Left kidney (tissue), 1 donor: ENCODE measurements at regions not wholly inside any gene's neighbourhood (a gene's known extent, or its start where the extent isn't known, plus 50 kb on each side); places are given as distances from the start of the nearest gene placed in this dataset.
"Not testable (repeated sequence)": the region's sequence is repeated elsewhere in the genome, so short reads cannot be mapped to it uniquely, and the experiment has no call there.

Experiments used
- DNase-seq: peaks from one replicate; pipeline ENCODE4 v3.0.0-alpha.2; 2013

- no peak for DNase-seq
These were observed 340.8 kb downstream of the FGF10 start for GRCh38 chr5:44048276-44048984.

GRCh38 chr5:44046619-44047364 is 342.4 kb downstream of the FGF10 start:
- no peak for DNase-seq

- not testable (repeated sequence) for DNase-seq
These were observed 344.7 kb downstream of the FGF10 start for GRCh38 chr5:44044549-44044948.

- DNase-seq: no peak
These were observed 361.0 kb downstream of the FGF10 start for GRCh38 chr5:44028226-44028625.

- no peak for DNase-seq
These were observed 366.6 kb downstream of the FGF10 start for GRCh38 chr5:44022622-44023021.

- no peak for DNase-seq
These were observed 377.7 kb downstream of the FGF10 start for GRCh38 chr5:44011518-44011917.

GRCh38 chr5:44002381-44002901 is 386.8 kb downstream of the FGF10 start:
- DNase-seq: no peak

GRCh38 chr5:44001675-44002380 is 387.4 kb downstream of the FGF10 start:
- DNase-seq: no peak

GRCh38 chr5:44001236-44001635 is 388.0 kb downstream of the FGF10 start:
- no peak for DNase-seq

- no peak for DNase-seq
These were observed 391.5 kb downstream of the FGF10 start for GRCh38 chr5:43997647-43998272.

- no peak for DNase-seq
These were observed 393.0 kb downstream of the FGF10 start for GRCh38 chr5:43996221-43996620.

GRCh38 chr5:43994352-43994708 is 391.4 kb downstream of the NNT start:
- no peak for DNase-seq

- DNase-seq: no peak
These were observed 390.8 kb downstream of the NNT start for GRCh38 chr5:43993634-43994351.

- no peak for DNase-seq
These were observed 382.4 kb downstream of the NNT start for GRCh38 chr5:43985411-43985810.

- no peak for DNase-seq
These were observed 378.6 kb downstream of the NNT start for GRCh38 chr5:43981556-43981955.

- DNase-seq: no peak
These were observed 370.9 kb downstream of the NNT start for GRCh38 chr5:43973908-43974307.

GRCh38 chr5:43973318-43973717 is 370.3 kb downstream of the NNT start:
- DNase-seq: no peak

GRCh38 chr5:43967165-43967564 is 364.2 kb downstream of the NNT start:
- peak; percentile 15 for DNase-seq

- DNase-seq: no peak
These were observed 356.2 kb downstream of the NNT start for GRCh38 chr5:43959144-43959543.

- DNase-seq: no peak
These were observed 345.0 kb downstream of the NNT start for GRCh38 chr5:43947935-43948334.

- DNase-seq: no peak
These were observed 338.8 kb downstream of the NNT start for GRCh38 chr5:43941806-43942205.

GRCh38 chr5:43940562-43940961 is 337.6 kb downstream of the NNT start:
- DNase-seq: no peak
